Adrenal gland (tissue), 5 donors: ENCODE measurements at regions not wholly inside any gene's neighbourhood (a gene's known extent, or its start where the extent isn't known, plus 50 kb on each side); places are given as distances from the start of the nearest gene placed in this dataset.

Experiments used
- CTCF ChIP-seq, 6 experiments: fragments of 450-650 bp in 4 of 6; fragments of 200-600 bp in 2 of 6; sonication (generic) in 1 of 6; IDR thresholded peaks; 1 replicate in 5 of 6; 2 replicates in 1 of 6; pipeline versions ENCODE4 v1.5.1 to v1.8.0; 2016 to 2021; ENCODE audit warnings: antibody characterized with exemption in 6 of 6, mild to moderate bottlenecking in 2 of 6, moderate library complexity in 1 of 6
- POLR2A ChIP-seq, 2 donors: fragments of 450-650 bp; IDR thresholded peaks; one replicate each; pipeline ENCODE4 v1.6.1; 2017; ENCODE audit warnings: antibody characterized with exemption in 2 of 2, mild to moderate bottlenecking in 2 of 2, moderate library complexity in 1 of 2
- donor health status: DM: no; HTN: no; CAD: no.

- TF ChIP-seq CTCF (IDR thresholded peaks at IDR 0.05): no peak
- TF ChIP-seq POLR2A (IDR thresholded peaks at IDR 0.05): no peak
These were observed 636.5 kb downstream of the ZBBX start for GRCh38 chr3:166743481-166744134.
